ENCODE measurements at regions not wholly inside any gene's neighbourhood (a gene's known extent, or its start where the extent isn't known, plus 50 kb on each side); places are given as distances from the start of the nearest gene placed in this dataset.
A peak's percentile ranks its signal among the peaks of the same experiment; 100 is the strongest.

GRCh38 chr10:4067931-4068561 is 283.0 kb upstream of the KLF6 start:
- no peaks in the 10 kb centered on the region for H3K79me2 ChIP-seq (ENCODE audit: control insufficient read depth, insufficient read depth, low read length)
- CTCF ChIA-PET = interaction anchor here (1.3 kb wide), 1 partner anchor 15 kb away, joined by 4 read pairs; no protein-coding TSS in a partner anchor
- POLR2A ChIA-PET = no interaction called here
- no peaks in the 10 kb centered on the region for H3K27me3 ChIP-seq (ENCODE audit: control insufficient read depth in 2 of 2, insufficient read depth in 2 of 2, low read length in 2 of 2)
- intact Hi-C loops (cut with micrococcal nuclease) (loop anchor here (1.0 to 2.0 kb wide), 2 partner anchors 24 to 175 kb away; no protein-coding TSS in a partner anchor), dilution Hi-C loops (cut with MboI; ENCODE audit: extremely low pct_ligation_motif_present, low sequenced_read_pairs) (no loop called here)
- no peaks in the 10 kb centered on the region for H3K9me3 ChIP-seq (replicated peaks; ENCODE audit: control insufficient read depth, insufficient read depth, low read length)
- peaks cover 34% of the 10 kb centered on the region for H3K4me1 ChIP-seq (ENCODE audit: control insufficient read depth, extremely low read depth, insufficient read depth, low read length)
- peak overlapping the region; percentile 48 for H2AFZ ChIP-seq (ENCODE audit: low read depth, low read length)
- H3K4me3 ChIP-seq (replicated peaks in 1 of 3; ENCODE audit: insufficient read depth in 1 of 3, low read depth in 1 of 3, low read length in 3 of 3) = no peak overlapping the region
- BruUV-seq (replicated peaks) = no TSS peak
- H3K9me1 ChIP-seq (replicated peaks; ENCODE audit: control insufficient read depth, extremely low read depth, insufficient read depth, low read length) = no peaks in the 10 kb centered on the region
- no peak overlapping the region for H3K9ac ChIP-seq (replicated peaks; ENCODE audit: extremely low read depth, insufficient read depth, low read length)
- H3K27ac ChIP-seq (ENCODE audit: insufficient read depth, low read depth, low read length) = peak overlapping the region; percentile 70
- H4K20me1 ChIP-seq (replicated peaks; ENCODE audit: control insufficient read depth, extremely low read depth, insufficient read depth, low read length) = no peaks in the 10 kb centered on the region
- FAIRE-seq = peak; percentile 75
- H3K4me2 ChIP-seq (ENCODE audit: insufficient read depth, low read length) = peak overlapping the region; percentile 68
- no peaks in the 10 kb centered on the region for H3K36me3 ChIP-seq (ENCODE audit: control insufficient read depth in 2 of 2, extremely low read depth in 1 of 2, insufficient read depth in 2 of 2, low read length in 2 of 2)
- TF ChIP-seq CTCF (IDR thresholded peaks at IDR 0.05; ENCODE audit: extremely low read depth in 1 of 2, insufficient read depth in 1 of 2, low read depth in 1 of 2, low read length in 2 of 2) (no peak), GATA2 (IDR thresholded peaks at IDR 0.05; ENCODE audit: insufficient read depth, insufficient read length, low read depth, low read length) (peak; percentile 77), EZH2 (IDR thresholded peaks at IDR 0.05; ENCODE audit: borderline replicate concordance, low read depth, low read length, severe bottlenecking) (no peak), POLR2A (IDR thresholded peaks at IDR 0.05; ENCODE audit: low read depth, low read length) (no peak), MYC (IDR thresholded peaks at IDR 0.05; ENCODE audit: low read depth, low read length) (no peak), POLR2AphosphoS5 (IDR thresholded peaks at IDR 0.05; ENCODE audit: insufficient read depth, low read depth, low read length) (peak; percentile 31), FOS (IDR thresholded peaks at IDR 0.05; ENCODE audit: borderline replicate concordance, insufficient read depth, low read length) (peak; percentile 83), JUN (IDR thresholded peaks at IDR 0.05; ENCODE audit: borderline replicate concordance, insufficient read depth, insufficient read length, low read depth) (peak; percentile 8)
- TF ChIP-seq, protein P1, sequence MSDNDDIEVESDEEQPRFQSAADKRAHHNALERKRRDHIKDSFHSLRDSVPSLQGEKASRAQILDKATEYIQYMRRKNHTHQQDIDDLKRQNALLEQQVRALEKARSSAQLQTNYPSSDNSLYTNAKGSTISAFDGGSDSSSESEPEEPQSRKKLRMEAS (IDR thresholded peaks at IDR 0.05; ENCODE audit: insufficient read depth, insufficient read length) = no peak
- DNase-seq (ENCODE audit: low read depth, low spot score) = peak; percentile 75
